Breast epithelium (tissue), 4 donors: ENCODE measurements at regions not wholly inside any gene's neighbourhood (a gene's known extent, or its start where the extent isn't known, plus 50 kb on each side); places are given as distances from the start of the nearest gene placed in this dataset.

Experiments used
- DNase-seq, 2 donors: peaks; one replicate each; pipeline ENCODE4 v3.0.0-alpha.2; 2019; ENCODE audit warnings: low spot score in 2 of 2
- H3K27ac ChIP-seq, 2 donors: fragments of 200-600 bp; sonication (generic) in 1 of 2; one replicate each; pipeline ENCODE4 v1.5.1; 2016 to 2019; ENCODE audit warnings: mild to moderate bottlenecking in 1 of 2
- H3K27me3 ChIP-seq, 2 donors: fragments of 200-600 bp; sonication (generic) in 1 of 2; one replicate each; pipeline versions ENCODE4 v1.5.1 to v1.6.0; 2017 to 2019; ENCODE audit warnings: control low read depth in 1 of 2, mild to moderate bottlenecking in 1 of 2
- H3K36me3 ChIP-seq: fragments of 200-600 bp; one replicate; pipeline ENCODE4 v1.5.1; 2019
- H3K4me1 ChIP-seq, 2 donors: fragments of 200-600 bp; sonication (generic); one replicate each; pipeline ENCODE4 v1.5.1; 2016 to 2019; ENCODE audit warnings: control low read depth in 1 of 2
- H3K4me3 ChIP-seq, 3 donors: fragments of 200-600 bp; sonication (generic); 1 replicate in 2 of 3; 2 replicates in 1 of 3; pipeline ENCODE4 v1.5.1; 2016 to 2019; ENCODE audit warnings: mild to moderate bottlenecking in 3 of 3, moderate library complexity in 2 of 3
- H3K9me3 ChIP-seq, 2 donors: fragments of 200-600 bp; sonication (generic) in 1 of 2; one replicate each; pipeline ENCODE4 v1.5.1; 2016 to 2019; ENCODE audit warnings: control low read depth in 1 of 2
- POLR2A ChIP-seq: fragments of 450-650 bp; IDR thresholded peaks from one replicate; pipeline ENCODE4 v1.6.1; 2016; ENCODE audit warnings: antibody characterized with exemption, mild to moderate bottlenecking, moderate library complexity
- POLR2AphosphoS5 ChIP-seq, 3 donors: sonication (generic); formaldehyde crosslinking; IDR thresholded peaks; one replicate each; pipeline ENCODE4 v1.6.1; 2017; ENCODE audit warnings: antibody characterized with exemption in 3 of 3
- intact Hi-C: fragments of 100-400 bp; cut with DNase I; formaldehyde crosslinking; loops from one replicate; pipeline ENCODE4 v1.15.1; 2023; ENCODE audit warnings: low total_unique reads
- TF ChIP-seq, protein P1 (sequence below), 3 donors: fragments of 450-650 bp; IDR thresholded peaks; one replicate each; pipeline ENCODE4 v1.5.1; 2016 to 2017; ENCODE audit warnings: antibody characterized with exemption in 3 of 3, mild to moderate bottlenecking in 3 of 3, moderate library complexity in 3 of 3

DNA sequence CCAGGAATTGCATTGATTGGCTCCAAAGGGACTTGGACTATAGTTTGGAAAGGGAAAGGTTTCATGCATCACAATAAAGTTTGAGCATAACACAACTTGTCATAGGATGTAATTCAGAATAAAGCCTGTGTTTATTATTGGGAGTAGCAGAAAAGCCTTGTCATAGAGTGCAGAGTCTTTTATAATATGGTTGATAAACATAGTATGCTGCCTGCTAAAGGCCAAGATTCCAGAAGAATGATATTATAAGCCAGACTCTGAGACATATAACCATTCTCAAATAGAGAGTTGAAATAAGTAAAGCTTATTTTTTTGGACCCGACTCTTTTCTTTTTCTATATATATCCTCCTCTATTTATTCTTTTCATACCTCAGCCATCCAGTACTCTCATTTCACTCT lies 207.3 kb downstream of the LRIG3 start:
- H3K27me3 ChIP-seq: no peaks in the 10 kb centered on the region
- no peak overlapping the region for H3K4me3 ChIP-seq
- H3K27ac ChIP-seq: no peak overlapping the region
- no peaks in the 10 kb centered on the region for H3K4me1 ChIP-seq
- TF ChIP-seq, protein P1, sequence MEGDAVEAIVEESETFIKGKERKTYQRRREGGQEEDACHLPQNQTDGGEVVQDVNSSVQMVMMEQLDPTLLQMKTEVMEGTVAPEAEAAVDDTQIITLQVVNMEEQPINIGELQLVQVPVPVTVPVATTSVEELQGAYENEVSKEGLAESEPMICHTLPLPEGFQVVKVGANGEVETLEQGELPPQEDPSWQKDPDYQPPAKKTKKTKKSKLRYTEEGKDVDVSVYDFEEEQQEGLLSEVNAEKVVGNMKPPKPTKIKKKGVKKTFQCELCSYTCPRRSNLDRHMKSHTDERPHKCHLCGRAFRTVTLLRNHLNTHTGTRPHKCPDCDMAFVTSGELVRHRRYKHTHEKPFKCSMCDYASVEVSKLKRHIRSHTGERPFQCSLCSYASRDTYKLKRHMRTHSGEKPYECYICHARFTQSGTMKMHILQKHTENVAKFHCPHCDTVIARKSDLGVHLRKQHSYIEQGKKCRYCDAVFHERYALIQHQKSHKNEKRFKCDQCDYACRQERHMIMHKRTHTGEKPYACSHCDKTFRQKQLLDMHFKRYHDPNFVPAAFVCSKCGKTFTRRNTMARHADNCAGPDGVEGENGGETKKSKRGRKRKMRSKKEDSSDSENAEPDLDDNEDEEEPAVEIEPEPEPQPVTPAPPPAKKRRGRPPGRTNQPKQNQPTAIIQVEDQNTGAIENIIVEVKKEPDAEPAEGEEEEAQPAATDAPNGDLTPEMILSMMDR (IDR thresholded peaks at IDR 0.05): no peak
- no peak for TF ChIP-seq POLR2A
- no peak for TF ChIP-seq POLR2AphosphoS5 (IDR thresholded peaks at IDR 0.05)
- no peak for DNase-seq
- peaks cover 8 to 20% of the 10 kb centered on the region in 2 donors for H3K9me3 ChIP-seq
- intact Hi-C loops: no loop called here
- H3K36me3 ChIP-seq: no peaks in the 10 kb centered on the region

- TF ChIP-seq, protein P1 (IDR thresholded peaks at IDR 0.05): no peak
- no peak for TF ChIP-seq POLR2AphosphoS5 (IDR thresholded peaks at IDR 0.05)
- no peak for TF ChIP-seq POLR2A
- no peak for DNase-seq
- no peaks in the 10 kb centered on the region for H3K27me3 ChIP-seq
- H3K4me3 ChIP-seq: no peak overlapping the region
- intact Hi-C loops: no loop called here
- no peaks in the 10 kb centered on the region for H3K4me1 ChIP-seq
- H3K36me3 ChIP-seq: no peaks in the 10 kb centered on the region
- peaks cover 0 to 2% of the 10 kb centered on the region in 2 donors for H3K9me3 ChIP-seq
- no peak overlapping the region for H3K27ac ChIP-seq
Observed at GRCh38 chr12:58719161-58719560, 201.1 kb downstream of the LRIG3 start.

- Histone ChIP-seq H3K4me3 (no peak overlapping the region), H3K27me3 (no peaks in the 10 kb centered on the region)
Observed at GRCh38 chr12:58720421-58720820, 199.9 kb downstream of the LRIG3 start.

DNA sequence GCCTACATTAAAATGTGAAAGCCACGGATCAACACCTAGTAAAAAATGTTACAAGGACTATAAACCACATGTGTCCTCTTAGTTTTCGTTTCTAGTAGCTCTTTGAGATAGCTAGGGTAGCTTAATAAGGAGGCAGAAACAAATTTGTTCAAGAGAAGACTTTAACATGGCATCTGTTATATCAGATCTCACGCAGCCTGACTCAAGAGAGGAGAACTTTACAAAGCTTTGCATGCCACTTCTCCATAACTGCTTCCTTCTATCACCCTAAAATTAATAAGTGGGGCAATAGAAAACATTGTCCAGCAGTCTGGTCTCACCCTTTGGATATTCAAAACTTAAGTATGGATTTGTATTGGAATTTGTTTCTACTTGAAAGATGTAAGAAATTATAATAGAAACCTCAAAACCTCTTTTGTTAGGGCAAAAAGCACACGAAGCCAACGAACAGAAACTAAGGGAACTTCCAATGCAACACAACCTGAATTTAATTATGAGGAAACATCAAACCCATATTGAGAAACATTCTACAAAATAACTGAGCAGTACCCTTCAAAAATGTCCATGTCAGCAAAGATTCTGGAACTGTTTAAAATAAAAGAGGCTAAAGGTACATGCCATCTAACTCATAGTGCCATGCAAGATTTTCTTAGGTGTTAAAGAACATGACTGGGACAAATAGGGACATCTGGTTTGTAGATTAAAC lies 194.8 kb downstream of the LRIG3 start:
- no peak for DNase-seq
- H3K27ac ChIP-seq: no peak overlapping the region
- intact Hi-C loops: no loop called here

More at GRCh38 chr12:58720421-58720820, 199.9 kb downstream of the LRIG3 start:
- no peak for DNase-seq
- intact Hi-C loops: no loop called here
- no peaks in the 10 kb centered on the region for H3K9me3 ChIP-seq
- H3K4me1 ChIP-seq: no peaks in the 10 kb centered on the region
- no peaks in the 10 kb centered on the region for H3K36me3 ChIP-seq
- TF ChIP-seq, protein P1 (IDR thresholded peaks at IDR 0.05): no peak
- TF ChIP-seq POLR2A (no peak), POLR2AphosphoS5 (IDR thresholded peaks at IDR 0.05) (no peak)
- no peak overlapping the region for H3K27ac ChIP-seq

GRCh38 chr12:58727521-58727920 lies 192.8 kb downstream of the LRIG3 start:
- intact Hi-C loops: no loop called here

More for the DNA sequence above, 194.8 kb downstream of the LRIG3 start:
- H3K4me1 ChIP-seq: no peaks in the 10 kb centered on the region
- no peaks in the 10 kb centered on the region for H3K9me3 ChIP-seq
- H3K27me3 ChIP-seq: no peaks in the 10 kb centered on the region
- no peak overlapping the region for H3K4me3 ChIP-seq
- TF ChIP-seq POLR2AphosphoS5 (IDR thresholded peaks at IDR 0.05) (no peak), POLR2A (no peak)
- TF ChIP-seq, protein P1 (IDR thresholded peaks at IDR 0.05): no peak
- no peaks in the 10 kb centered on the region for H3K36me3 ChIP-seq

More at GRCh38 chr12:58727521-58727920, 192.8 kb downstream of the LRIG3 start:
- Histone ChIP-seq H3K27me3 (no peaks in the 10 kb centered on the region), H3K4me1 (no peaks in the 10 kb centered on the region), H3K9me3 (no peaks in the 10 kb centered on the region), H3K4me3 (no peak overlapping the region), H3K27ac (no peak overlapping the region), H3K36me3 (no peaks in the 10 kb centered on the region)
- TF ChIP-seq, protein P1 (IDR thresholded peaks at IDR 0.05): no peak
- TF ChIP-seq POLR2A: no peak
- TF ChIP-seq POLR2AphosphoS5 (IDR thresholded peaks at IDR 0.05): no peak
- DNase-seq: no peak
